SK-N-SH treated with all-trans-retinoic acid at 6 μM for 48 hours (cell line): ENCODE measurements at regions not wholly inside any gene's neighbourhood (a gene's known extent, or its start where the extent isn't known, plus 50 kb on each side); places are given as distances from the start of the nearest gene placed in this dataset.

ENCODE experiments used
- ATAC-seq: fragments of 200-7000 bp; cut with Tn5 transposase; 3 replicates; pipeline ENCODE4 v1.9.1; 2020; ENCODE audit warnings: mild to moderate bottlenecking, moderate library complexity
- ARNTL ChIP-seq: fragments of 450-650 bp; formaldehyde crosslinking; IDR thresholded peaks from 2 replicates; pipeline ENCODE4 v1.5.0; 2020; ENCODE audit warnings: low read depth, mild to moderate bottlenecking, moderate library complexity, borderline replicate concordance
- BACH2 ChIP-seq: fragments of 250-450 bp; sonication (Bioruptor Pico); IDR thresholded peaks from 2 replicates; pipeline ENCODE4 v1.9.0; 2021; ENCODE audit warnings: mild to moderate bottlenecking, borderline replicate concordance
- CSDC2 ChIP-seq: fragments of 250-450 bp; sonication (Bioruptor Pico); IDR thresholded peaks from 2 replicates; pipeline ENCODE4 v1.5.0; 2020; ENCODE audit warnings: mild to moderate bottlenecking, moderate library complexity
- ESRRG ChIP-seq: fragments of 250-450 bp; sonication (Bioruptor Pico); IDR thresholded peaks from 2 replicates; pipeline ENCODE4 v1.6.1; 2021; ENCODE audit warnings: mild to moderate bottlenecking
- GLIS3 ChIP-seq: fragments of 250-450 bp; sonication (Bioruptor Pico); IDR thresholded peaks from 2 replicates; pipeline ENCODE4 v1.5.0; 2020; ENCODE audit warnings: mild to moderate bottlenecking, moderate library complexity
- ISL1 ChIP-seq: fragments of 250-450 bp; sonication (Bioruptor Pico); IDR thresholded peaks from 2 replicates; pipeline ENCODE4 v2.1.2; 2022; ENCODE audit warnings: mild to moderate bottlenecking, moderate library complexity
- PPARA ChIP-seq: fragments of 250-450 bp; sonication (Bioruptor Pico); IDR thresholded peaks from 2 replicates; pipeline ENCODE4 v1.5.0; 2020; ENCODE audit warnings: mild to moderate bottlenecking, borderline replicate concordance
- RARB ChIP-seq: fragments of 250-450 bp; sonication (Bioruptor Pico); IDR thresholded peaks from 2 replicates; pipeline ENCODE4 v1.8.0; 2021; ENCODE audit warnings: mild to moderate bottlenecking, moderate library complexity
- SNAI2 ChIP-seq: fragments of 250-450 bp; sonication (Bioruptor Pico); IDR thresholded peaks from 2 replicates; pipeline ENCODE4 v1.5.0; 2020; ENCODE audit warnings: mild to moderate bottlenecking, moderate library complexity
- TCF4 ChIP-seq: fragments of 250-450 bp; sonication (Bioruptor Pico); IDR thresholded peaks from 2 replicates; pipeline ENCODE4 v1.8.0; 2021; ENCODE audit warnings: mild to moderate bottlenecking, moderate library complexity, borderline replicate concordance
- ZFP3 ChIP-seq: fragments of 250-450 bp; sonication (Bioruptor Pico); IDR thresholded peaks from 2 replicates; pipeline ENCODE4 v1.5.0; 2020; ENCODE audit warnings: mild to moderate bottlenecking, moderate library complexity
- ZFP30 ChIP-seq: fragments of 450-650 bp; formaldehyde crosslinking; IDR thresholded peaks from 2 replicates; pipeline ENCODE4 v1.5.0; 2022; ENCODE audit warnings: mild to moderate bottlenecking, moderate library complexity
- ZNF565 ChIP-seq: fragments of 450-650 bp; formaldehyde crosslinking; conservative IDR thresholded peaks from 2 replicates; pipeline ENCODE4 v1.5.0; 2020; ENCODE audit warnings: low read depth, mild to moderate bottlenecking, moderate library complexity
- ZNF8 ChIP-seq: fragments of 450-650 bp; formaldehyde crosslinking; IDR thresholded peaks from 2 replicates; pipeline ENCODE4 v1.5.0; 2020; ENCODE audit warnings: mild to moderate bottlenecking, moderate library complexity
- TF ChIP-seq, protein P1 (sequence below): fragments of 250-450 bp; sonication (Bioruptor Pico); IDR thresholded peaks from 2 replicates; pipeline ENCODE4 v1.5.1; 2021; ENCODE audit warnings: mild to moderate bottlenecking, moderate library complexity
- TF ChIP-seq, protein P2 (sequence below): fragments of 250-450 bp; sonication (Bioruptor Pico); IDR thresholded peaks from 2 replicates; pipeline ENCODE4 v1.8.0; 2020; ENCODE audit warnings: mild to moderate bottlenecking, moderate library complexity, borderline replicate concordance
- TF ChIP-seq, protein P3 (sequence below): fragments of 250-450 bp; sonication (Bioruptor Pico); IDR thresholded peaks from 2 replicates; pipeline ENCODE4 v1.5.1; 2020; ENCODE audit warnings: low read depth, mild to moderate bottlenecking, moderate library complexity

DNA sequence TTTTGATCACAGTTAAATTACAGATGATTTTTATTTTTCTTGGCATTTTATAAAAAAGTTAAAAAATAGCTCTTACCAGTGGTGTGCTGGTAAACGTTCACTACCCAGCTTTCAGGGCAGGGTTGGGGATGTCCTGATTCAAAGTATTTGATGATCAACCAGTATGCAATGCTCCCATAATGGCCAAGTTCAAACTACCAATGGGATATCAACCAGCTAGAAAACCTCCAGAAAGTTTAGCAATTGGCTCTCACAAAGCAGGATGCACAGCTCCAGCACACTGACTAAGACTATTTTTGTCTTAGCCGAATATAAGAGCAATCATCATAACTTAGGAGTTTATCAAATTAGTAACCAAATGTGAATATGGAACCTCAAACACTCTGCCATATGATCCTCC is 108.0 kb upstream of the PDE5A start:
- ATAC-seq: no peak
- TF ChIP-seq, protein P1, sequence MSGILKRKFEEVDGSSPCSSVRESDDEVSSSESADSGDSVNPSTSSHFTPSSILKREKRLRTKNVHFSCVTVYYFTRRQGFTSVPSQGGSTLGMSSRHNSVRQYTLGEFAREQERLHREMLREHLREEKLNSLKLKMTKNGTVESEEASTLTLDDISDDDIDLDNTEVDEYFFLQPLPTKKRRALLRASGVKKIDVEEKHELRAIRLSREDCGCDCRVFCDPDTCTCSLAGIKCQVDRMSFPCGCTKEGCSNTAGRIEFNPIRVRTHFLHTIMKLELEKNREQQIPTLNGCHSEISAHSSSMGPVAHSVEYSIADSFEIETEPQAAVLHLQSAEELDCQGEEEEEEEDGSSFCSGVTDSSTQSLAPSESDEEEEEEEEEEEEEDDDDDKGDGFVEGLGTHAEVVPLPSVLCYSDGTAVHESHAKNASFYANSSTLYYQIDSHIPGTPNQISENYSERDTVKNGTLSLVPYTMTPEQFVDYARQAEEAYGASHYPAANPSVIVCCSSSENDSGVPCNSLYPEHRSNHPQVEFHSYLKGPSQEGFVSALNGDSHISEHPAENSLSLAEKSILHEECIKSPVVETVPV: no peak
- TF ChIP-seq TCF4 (CRISPR knock-in tag): no peak
- TF ChIP-seq ARNTL (CRISPR knock-in tag): no peak
- no peak for TF ChIP-seq ESRRG (CRISPR knock-in tag)
- TF ChIP-seq, all 23 proteins: peak for 0

DNA sequence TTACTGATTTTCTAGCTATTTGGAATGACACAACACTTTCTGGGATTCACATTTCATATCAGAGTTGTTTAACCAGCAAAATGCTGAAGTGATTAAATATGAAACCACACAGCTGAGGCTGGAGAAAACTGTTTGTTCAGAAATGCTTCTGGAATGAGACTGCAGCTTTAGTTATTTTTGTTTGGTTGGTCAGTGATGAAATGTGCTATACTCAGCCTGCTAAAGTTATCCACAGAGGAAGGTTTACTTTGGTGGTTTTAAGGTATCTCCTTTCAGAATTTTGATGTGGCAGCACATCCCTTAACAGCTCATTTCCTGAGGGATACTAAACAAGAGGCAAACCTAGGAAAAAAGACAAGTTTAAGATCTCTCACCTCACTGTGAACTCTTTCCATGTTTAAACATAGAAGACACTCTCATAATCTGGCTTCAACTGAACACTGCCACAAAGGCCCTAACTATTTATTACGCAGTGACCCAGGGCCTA is 106.6 kb upstream of the PDE5A start:
- TF ChIP-seq ZNF8 (CRISPR knock-in tag) (no peak), TCF4 (CRISPR knock-in tag) (no peak), ISL1 (CRISPR knock-in tag) (peak; percentile 24; the same call in 1 of the 2 replicates), ZFP30 (CRISPR knock-in tag) (no peak), ZNF565 (CRISPR knock-in tag) (no peak), SNAI2 (no peak)
- TF ChIP-seq, protein P2, sequence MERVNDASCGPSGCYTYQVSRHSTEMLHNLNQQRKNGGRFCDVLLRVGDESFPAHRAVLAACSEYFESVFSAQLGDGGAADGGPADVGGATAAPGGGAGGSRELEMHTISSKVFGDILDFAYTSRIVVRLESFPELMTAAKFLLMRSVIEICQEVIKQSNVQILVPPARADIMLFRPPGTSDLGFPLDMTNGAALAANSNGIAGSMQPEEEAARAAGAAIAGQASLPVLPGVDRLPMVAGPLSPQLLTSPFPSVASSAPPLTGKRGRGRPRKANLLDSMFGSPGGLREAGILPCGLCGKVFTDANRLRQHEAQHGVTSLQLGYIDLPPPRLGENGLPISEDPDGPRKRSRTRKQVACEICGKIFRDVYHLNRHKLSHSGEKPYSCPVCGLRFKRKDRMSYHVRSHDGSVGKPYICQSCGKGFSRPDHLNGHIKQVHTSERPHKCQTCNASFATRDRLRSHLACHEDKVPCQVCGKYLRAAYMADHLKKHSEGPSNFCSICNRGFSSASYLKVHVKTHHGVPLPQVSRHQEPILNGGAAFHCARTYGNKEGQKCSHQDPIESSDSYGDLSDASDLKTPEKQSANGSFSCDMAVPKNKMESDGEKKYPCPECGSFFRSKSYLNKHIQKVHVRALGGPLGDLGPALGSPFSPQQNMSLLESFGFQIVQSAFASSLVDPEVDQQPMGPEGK (CRISPR knock-in tag): no peak
- TF ChIP-seq, protein P3, sequence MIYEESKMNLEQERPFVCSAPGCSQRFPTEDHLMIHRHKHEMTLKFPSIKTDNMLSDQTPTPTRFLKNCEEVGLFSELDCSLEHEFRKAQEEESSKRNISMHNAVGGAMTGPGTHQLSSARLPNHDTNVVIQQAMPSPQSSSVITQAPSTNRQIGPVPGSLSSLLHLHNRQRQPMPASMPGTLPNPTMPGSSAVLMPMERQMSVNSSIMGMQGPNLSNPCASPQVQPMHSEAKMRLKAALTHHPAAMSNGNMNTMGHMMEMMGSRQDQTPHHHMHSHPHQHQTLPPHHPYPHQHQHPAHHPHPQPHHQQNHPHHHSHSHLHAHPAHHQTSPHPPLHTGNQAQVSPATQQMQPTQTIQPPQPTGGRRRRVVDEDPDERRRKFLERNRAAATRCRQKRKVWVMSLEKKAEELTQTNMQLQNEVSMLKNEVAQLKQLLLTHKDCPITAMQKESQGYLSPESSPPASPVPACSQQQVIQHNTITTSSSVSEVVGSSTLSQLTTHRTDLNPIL (CRISPR knock-in tag): no peak
- peak; percentile 90 for ATAC-seq

DNA sequence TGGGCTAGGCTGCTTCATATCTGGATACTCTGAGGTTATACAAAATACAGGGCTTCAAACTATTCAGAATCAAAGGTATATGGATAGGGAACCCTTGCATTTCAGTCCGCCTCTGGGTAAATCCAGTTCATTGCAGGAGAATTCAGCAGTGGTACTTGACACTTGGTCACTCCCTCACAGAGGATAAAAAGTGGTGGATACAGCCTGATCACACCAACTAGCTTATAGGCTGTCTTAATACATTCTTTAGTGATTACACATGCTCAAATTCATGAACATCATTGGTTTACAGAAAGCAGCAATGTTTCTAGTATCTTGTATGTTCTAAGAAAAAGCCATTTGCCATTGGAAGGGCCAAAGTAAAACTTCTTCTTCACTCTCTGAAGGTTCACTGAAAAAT is 104.8 kb upstream of the PDE5A start:
- ATAC-seq: no peak
- TF ChIP-seq ESRRG (CRISPR knock-in tag): no peak
- TF ChIP-seq PPARA (CRISPR knock-in tag): no peak
- no peak for TF ChIP-seq BACH2 (CRISPR knock-in tag)
- no peak for TF ChIP-seq GLIS3
- TF ChIP-seq, protein P1: no peak
- TF ChIP-seq, all 23 proteins: peak for 0

DNA sequence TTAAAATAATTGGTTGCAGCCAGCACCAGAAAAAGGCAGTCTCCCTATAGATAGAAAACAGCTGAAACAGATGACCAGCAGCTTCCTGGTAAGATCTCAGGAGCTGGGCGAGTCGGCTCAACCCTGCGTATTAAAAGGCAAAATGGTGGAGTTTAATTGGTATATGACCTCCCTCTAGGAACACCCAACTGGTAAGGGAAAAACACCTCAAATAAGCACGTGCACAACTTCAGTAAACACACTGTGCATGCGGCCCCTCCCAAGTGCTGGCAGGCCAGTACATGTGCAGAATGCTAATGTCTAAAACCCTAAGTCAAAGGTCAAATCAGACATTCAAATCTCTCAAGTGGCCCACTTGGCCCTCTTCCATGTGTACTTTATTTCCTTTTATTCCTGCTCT is 103.2 kb upstream of the PDE5A start:
- TF ChIP-seq ZNF565 (CRISPR knock-in tag): no peak
- TF ChIP-seq BACH2 (CRISPR knock-in tag): no peak
- TF ChIP-seq CSDC2 (CRISPR knock-in tag): no peak
- TF ChIP-seq GLIS3: no peak
- TF ChIP-seq, protein P1: no peak
- TF ChIP-seq, all 23 proteins: peak for 0

DNA sequence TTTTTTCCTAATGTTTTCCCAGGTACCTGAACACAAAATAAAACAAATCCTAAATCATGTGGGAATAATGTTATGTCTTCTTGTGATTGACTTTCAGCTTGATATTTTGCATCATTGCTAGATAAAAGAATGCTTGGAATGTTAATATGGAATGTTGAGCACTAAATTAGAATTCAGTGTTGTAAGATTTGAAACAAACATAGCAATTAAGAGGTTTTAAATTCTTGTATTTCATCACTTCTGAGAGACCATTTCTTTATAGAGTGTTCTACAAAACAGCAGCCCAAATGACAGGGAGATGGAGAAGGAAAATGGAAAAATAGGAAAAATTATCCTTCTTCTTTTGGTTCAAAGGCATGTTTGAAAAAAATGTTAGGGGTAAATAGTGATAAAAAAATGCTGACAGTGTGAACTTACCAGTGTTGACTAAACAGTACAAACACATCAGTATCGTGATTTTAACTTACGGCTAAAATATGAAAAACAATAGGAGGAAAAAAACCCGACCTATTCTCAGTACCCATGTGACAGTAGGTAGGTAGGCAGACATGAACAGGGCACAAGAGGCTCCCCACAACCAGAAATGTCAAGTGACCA is 102.6 kb upstream of the PDE5A start:
- no peak for ATAC-seq
- TF ChIP-seq CSDC2 (CRISPR knock-in tag) (no peak), ISL1 (CRISPR knock-in tag) (peak; percentile 98), PPARA (CRISPR knock-in tag) (no peak), RARB (CRISPR knock-in tag) (no peak), ARNTL (CRISPR knock-in tag) (no peak), TCF4 (CRISPR knock-in tag) (peak; percentile 31; the same call in 1 of the 2 replicates), ZFP3 (CRISPR knock-in tag) (no peak), SNAI2 (peak; percentile 73), ZNF8 (CRISPR knock-in tag) (no peak)
- TF ChIP-seq, protein P1: peak; percentile 42; the same call in 1 of the 2 replicates
- TF ChIP-seq, protein P2 (CRISPR knock-in tag): peak; percentile 25; the same call in 1 of the 2 replicates

More for the DNA sequence above, 103.2 kb upstream of the PDE5A start:
- ATAC-seq: no peak
